Kidney epithelial cell (primary cell): ENCODE measurements at regions not wholly inside any gene's neighbourhood (a gene's known extent, or its start where the extent isn't known, plus 50 kb on each side); places are given as distances from the start of the nearest gene placed in this dataset.
A peak's percentile ranks its signal among the peaks of the same experiment; 100 is the strongest.
"Not testable (repeated sequence)": the region's sequence is repeated elsewhere in the genome, so short reads cannot be mapped to it uniquely, and the experiment has no call there.

Source experiments
- DNase-seq: peaks from one replicate; pipeline ENCODE4 v3.0.0-alpha.2; 2010; ENCODE audit warnings: low read depth
- H3K27me3 ChIP-seq: 2 replicates; pipeline ENCODE4 v1.6.0; 2011; ENCODE audit warnings: low read length; ENCODE audit not compliant: control insufficient read depth, insufficient read depth
- H3K36me3 ChIP-seq: 2 replicates; pipeline ENCODE4 v1.5.1; 2011; ENCODE audit warnings: low read length; ENCODE audit not compliant: control insufficient read depth, insufficient read depth
- H3K4me3 ChIP-seq: 2 replicates; pipeline ENCODE4 v1.5.1; 2011; ENCODE audit warnings: low read depth, mild to moderate bottlenecking, control low read depth, low read length
- TF ChIP-seq, protein P1 (sequence below): IDR thresholded peaks from 2 replicates; pipeline ENCODE4 v1.5.1; 2011; ENCODE audit warnings: mild to moderate bottlenecking, moderate library complexity, low read length, control low read depth, inconsistent platforms; ENCODE audit not compliant: insufficient read depth, poor library complexity, severe bottlenecking

DNA sequence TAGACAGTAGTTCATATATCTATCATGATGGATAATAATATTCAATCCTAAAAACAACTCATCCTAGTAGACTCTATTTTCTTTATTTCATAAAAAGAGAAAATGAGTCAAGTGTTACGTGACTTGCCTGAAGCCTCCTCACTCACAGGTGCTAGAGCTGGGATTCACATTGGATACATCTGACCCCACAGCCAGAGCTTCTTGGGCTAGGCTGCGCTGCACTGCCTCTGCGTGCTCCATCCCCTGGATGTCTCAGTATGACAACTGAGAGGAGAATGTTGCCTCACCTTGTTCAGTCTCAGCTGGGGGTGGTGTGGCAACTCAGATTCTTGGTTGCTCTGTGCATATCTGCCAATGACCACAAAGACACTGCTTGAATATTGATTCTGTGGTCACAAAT is 286.6 kb downstream of the LIG4 start:
- TF ChIP-seq, protein P1, sequence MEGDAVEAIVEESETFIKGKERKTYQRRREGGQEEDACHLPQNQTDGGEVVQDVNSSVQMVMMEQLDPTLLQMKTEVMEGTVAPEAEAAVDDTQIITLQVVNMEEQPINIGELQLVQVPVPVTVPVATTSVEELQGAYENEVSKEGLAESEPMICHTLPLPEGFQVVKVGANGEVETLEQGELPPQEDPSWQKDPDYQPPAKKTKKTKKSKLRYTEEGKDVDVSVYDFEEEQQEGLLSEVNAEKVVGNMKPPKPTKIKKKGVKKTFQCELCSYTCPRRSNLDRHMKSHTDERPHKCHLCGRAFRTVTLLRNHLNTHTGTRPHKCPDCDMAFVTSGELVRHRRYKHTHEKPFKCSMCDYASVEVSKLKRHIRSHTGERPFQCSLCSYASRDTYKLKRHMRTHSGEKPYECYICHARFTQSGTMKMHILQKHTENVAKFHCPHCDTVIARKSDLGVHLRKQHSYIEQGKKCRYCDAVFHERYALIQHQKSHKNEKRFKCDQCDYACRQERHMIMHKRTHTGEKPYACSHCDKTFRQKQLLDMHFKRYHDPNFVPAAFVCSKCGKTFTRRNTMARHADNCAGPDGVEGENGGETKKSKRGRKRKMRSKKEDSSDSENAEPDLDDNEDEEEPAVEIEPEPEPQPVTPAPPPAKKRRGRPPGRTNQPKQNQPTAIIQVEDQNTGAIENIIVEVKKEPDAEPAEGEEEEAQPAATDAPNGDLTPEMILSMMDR, result no peak
- Histone ChIP-seq H3K4me3 (no peak overlapping the region), H3K36me3 (no peaks in the 10 kb centered on the region), H3K27me3 (no peaks in the 10 kb centered on the region)
- no peak for DNase-seq

DNA sequence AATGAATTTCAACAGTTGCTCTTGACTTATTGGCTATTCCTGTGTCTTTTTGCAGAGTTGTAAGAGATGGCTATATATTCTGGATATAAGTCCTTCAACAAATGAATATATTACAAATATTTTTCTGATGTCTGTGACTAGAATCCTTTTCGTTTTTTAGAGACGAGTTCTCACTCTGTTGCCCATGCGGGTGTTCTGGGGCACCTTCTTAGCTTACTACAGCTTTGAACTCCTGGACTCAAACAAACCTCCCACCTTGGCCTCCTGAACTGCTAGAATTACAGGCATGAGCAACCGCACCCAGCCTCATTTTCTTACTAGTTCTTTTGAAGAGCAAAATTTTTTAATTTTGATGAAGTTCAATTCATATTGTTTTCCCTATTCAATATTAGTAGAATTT is 287.8 kb downstream of the LIG4 start:
- no peak for DNase-seq
- no peaks in the 10 kb centered on the region for H3K36me3 ChIP-seq
- no peak overlapping the region for H3K4me3 ChIP-seq
- TF ChIP-seq, protein P1, result no peak
- H3K27me3 ChIP-seq, result no peaks in the 10 kb centered on the region

DNA sequence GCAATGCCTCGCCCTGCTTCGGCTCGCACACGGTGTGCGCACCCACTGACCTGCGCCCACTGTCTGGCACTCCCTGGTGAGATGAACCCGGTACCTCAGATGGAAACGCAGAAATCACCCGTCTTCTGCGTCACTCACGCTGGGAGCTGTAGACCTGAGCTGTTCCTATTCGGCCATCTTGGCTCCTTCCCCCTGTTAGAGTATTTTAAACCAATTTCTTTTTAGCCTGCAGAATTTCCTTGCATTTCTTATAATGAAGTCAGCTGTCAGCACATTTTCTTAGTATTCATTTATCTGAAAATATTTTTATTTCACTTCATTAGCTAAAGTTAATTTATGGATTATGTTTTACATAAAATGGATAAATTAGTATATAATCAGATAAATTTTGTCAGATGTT is 288.8 kb downstream of the LIG4 start:
- not testable (repeated sequence) for H3K27me3 ChIP-seq, H3K4me3 ChIP-seq, H3K36me3 ChIP-seq, DNase-seq

DNA sequence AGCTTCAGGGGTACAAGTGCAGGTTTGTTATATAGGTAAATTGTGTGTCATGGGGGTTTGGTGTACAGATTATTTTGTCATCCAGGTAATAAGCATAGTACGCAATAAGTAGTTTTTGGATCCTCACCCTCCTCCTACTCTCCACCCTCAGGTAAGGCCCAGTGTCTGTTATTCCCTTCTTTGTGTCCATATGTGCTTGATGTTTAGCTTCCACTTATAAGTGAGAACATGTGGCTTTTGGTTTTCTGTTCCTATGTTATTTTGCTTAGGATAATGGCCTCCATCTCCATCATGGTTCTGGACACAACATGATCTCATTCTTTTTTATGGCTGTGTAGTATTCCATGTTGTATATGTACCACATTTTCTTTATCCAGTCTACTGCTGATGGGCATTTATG is 298.4 kb downstream of the LIG4 start:
- not testable (repeated sequence) for DNase-seq, H3K4me3 ChIP-seq, H3K36me3 ChIP-seq, H3K27me3 ChIP-seq

DNA sequence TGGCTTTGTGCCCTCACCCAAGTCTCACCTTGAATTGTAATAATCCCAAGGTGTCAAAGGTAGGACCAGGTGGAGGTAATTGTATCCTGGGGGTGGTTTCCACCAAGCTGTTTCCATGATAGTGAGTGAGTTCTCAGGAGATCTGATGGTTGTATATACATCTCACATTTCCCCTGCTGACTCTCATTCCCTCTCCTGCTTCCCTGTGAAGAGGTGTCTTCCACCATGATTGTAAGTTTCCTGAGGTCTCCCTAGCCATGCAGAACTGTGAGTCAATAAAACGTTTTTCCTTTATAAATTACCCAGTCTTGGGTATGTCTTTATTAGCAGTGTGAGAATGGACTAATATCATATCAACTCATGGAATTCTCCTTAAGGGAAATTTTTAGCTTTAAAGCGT is 302.6 kb downstream of the LIG4 start:
- Histone ChIP-seq H3K4me3 (no peak overlapping the region), H3K36me3 (no peaks in the 10 kb centered on the region), H3K27me3 (no peaks in the 10 kb centered on the region)
- TF ChIP-seq, protein P1, result no peak
- no peak for DNase-seq

DNA sequence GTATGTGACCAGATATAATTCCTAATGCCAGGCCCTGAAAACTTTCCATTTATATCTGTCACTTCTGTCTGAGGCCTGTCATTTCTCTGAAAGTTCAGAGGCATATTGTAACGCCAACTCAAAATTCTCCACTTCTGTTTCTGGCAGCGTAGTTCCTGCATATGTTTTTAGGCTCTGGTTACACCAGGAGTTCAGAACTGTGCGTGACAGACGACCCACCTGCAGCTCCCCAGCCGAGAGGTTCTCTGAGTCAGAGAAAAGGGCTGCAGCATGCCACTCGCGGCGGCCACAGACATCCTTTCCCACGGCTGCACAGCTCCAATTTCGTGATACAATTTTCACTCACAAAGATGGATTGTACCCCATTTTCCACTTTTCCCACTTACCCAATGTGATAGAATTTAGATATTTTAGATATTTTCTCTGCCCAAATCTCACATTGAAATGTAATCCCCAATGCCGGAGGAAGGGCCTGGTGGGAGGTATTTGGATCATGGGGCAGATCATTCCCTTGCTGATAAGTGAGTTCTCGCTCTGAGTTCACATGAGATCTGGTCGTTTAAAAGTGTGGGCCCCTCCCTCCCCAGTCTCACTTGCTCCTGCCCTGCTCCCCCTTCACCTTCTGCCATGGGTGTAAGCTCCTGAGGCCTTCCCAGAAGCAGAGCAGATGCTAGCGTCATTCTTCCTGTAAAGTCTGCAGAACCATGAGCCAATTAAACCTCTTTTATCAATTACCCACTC is 308.1 kb downstream of the LIG4 start:
- no peak overlapping the region for H3K4me3 ChIP-seq
- no peaks in the 10 kb centered on the region for H3K36me3 ChIP-seq
- TF ChIP-seq, protein P1, result no peak
- peak; percentile 12 for DNase-seq
- no peaks in the 10 kb centered on the region for H3K27me3 ChIP-seq

DNA sequence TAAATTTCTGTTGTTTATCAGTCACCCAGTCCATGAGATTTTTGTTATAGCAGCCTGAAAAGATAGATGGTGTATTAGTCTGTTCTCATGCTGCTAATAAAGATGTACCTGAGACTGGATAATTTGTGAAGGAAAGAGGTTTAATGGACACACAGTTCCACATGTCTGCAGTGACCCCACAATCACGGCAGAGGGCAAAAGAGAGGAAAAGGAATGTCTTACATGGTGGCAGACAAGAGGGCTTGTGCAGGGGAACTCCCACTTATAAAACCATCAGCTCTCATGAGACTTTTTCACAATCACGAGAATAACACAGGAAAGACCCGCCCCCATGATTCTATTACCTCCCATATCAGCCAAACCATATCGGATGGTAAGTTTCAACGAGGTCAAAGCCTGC is 309.2 kb downstream of the LIG4 start:
- no peak for DNase-seq
- Histone ChIP-seq H3K4me3 (no peak overlapping the region), H3K36me3 (no peaks in the 10 kb centered on the region), H3K27me3 (no peaks in the 10 kb centered on the region)
- TF ChIP-seq, protein P1, result no peak
